Body of pancreas (tissue), 4 donors: ENCODE measurements at regions not wholly inside any gene's neighbourhood (a gene's known extent, or its start where the extent isn't known, plus 50 kb on each side); places are given as distances from the start of the nearest gene placed in this dataset.

Experiments
- POLR2A ChIP-seq, 3 donors: fragments of 450-650 bp; IDR thresholded peaks; one replicate each; pipeline ENCODE4 v1.6.1; 2016; ENCODE audit warnings: antibody characterized with exemption in 3 of 3, mild to moderate bottlenecking in 2 of 3
- TF ChIP-seq, protein P1 (sequence below), 7 experiments: fragments of 450-650 bp in 4 of 7; fragments of 200-600 bp in 3 of 7; sonication (generic) in 3 of 7; IDR thresholded peaks; one replicate each; pipeline ENCODE4 v1.5.1; 2016 to 2019; ENCODE audit warnings: antibody characterized with exemption in 7 of 7

DNA sequence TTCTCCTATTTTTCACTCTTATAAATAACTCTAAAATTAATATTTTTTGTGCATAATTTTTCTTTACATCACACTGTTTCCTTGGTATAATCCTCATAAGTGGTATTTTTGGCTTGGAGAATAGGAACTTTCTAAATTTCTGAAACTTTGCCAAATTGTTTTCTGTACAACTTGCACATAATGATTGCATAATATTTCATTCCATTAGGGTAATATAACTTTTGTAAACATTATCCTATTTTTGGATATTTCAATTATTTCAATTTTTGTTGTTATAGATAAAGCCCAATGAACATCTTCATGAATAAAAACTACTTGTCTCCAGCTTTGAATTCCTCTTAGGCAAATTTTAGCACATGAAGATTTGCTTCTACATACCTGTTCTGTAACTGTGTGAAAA lies 135.9 kb downstream of the ELAPOR2 start:
- TF ChIP-seq, protein P1, sequence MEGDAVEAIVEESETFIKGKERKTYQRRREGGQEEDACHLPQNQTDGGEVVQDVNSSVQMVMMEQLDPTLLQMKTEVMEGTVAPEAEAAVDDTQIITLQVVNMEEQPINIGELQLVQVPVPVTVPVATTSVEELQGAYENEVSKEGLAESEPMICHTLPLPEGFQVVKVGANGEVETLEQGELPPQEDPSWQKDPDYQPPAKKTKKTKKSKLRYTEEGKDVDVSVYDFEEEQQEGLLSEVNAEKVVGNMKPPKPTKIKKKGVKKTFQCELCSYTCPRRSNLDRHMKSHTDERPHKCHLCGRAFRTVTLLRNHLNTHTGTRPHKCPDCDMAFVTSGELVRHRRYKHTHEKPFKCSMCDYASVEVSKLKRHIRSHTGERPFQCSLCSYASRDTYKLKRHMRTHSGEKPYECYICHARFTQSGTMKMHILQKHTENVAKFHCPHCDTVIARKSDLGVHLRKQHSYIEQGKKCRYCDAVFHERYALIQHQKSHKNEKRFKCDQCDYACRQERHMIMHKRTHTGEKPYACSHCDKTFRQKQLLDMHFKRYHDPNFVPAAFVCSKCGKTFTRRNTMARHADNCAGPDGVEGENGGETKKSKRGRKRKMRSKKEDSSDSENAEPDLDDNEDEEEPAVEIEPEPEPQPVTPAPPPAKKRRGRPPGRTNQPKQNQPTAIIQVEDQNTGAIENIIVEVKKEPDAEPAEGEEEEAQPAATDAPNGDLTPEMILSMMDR (IDR thresholded peaks at IDR 0.05), result no peak
- TF ChIP-seq POLR2A (IDR thresholded peaks at IDR 0.05), result no peak
